Fibroblast of the aortic adventitia (primary cell): ENCODE measurements at regions not wholly inside any gene's neighbourhood (a gene's known extent, or its start where the extent isn't known, plus 50 kb on each side); places are given as distances from the start of the nearest gene placed in this dataset.

Experiments used
- DNase-seq: peaks from one replicate; pipeline ENCODE4 v3.0.0-alpha.2; 2010; ENCODE audit warnings: low read depth
- H3K4me3 ChIP-seq: 2 replicates; pipeline ENCODE4 v1.5.1; 2011; ENCODE audit warnings: low read depth, mild to moderate bottlenecking, control low read depth, low read length, moderate library complexity
- CTCF ChIP-seq: IDR thresholded peaks from 2 replicates; pipeline ENCODE4 v1.5.1; 2011; ENCODE audit warnings: mild to moderate bottlenecking, low read length, control low read depth, inconsistent platforms; ENCODE audit not compliant: insufficient read depth

GRCh38 chr3:86229775-86230094 is 761.2 kb downstream of the VGLL3 start:
- no peak overlapping the region for H3K4me3 ChIP-seq
- no peak for DNase-seq
- no peak for TF ChIP-seq CTCF

DNA sequence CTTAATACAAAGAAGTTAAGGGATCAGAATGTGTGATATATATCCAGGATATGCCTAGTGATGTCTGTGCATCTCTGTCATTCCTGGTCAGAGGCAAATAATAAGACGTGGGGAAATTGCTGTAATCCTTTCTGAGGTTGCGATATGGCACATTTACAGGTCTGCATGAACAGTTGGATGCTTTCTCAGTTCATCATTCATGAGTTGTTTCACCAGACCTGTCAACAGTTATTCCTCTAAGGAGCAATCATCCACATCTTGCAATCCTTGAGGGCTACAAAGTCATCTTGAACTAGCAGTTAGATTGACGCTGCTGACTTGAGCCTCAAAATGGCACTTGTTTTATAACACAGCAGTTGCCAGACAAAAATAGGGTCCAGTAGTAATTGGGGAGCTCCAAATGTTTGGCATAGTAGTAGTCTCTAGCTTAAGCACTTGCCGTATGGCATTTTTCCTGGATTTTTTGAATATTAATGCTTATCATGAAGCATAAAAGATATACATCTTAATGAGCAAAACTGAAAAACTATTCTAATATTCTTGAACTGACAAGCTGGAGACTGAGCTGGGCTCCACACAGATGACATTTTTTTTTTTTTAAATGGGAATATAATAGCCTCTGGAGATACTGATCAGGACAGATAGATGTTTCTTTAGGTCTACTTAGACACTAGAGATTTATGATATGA is 761.7 kb downstream of the VGLL3 start:
- no peak overlapping the region for H3K4me3 ChIP-seq
- TF ChIP-seq CTCF, result no peak
- no peak for DNase-seq

DNA sequence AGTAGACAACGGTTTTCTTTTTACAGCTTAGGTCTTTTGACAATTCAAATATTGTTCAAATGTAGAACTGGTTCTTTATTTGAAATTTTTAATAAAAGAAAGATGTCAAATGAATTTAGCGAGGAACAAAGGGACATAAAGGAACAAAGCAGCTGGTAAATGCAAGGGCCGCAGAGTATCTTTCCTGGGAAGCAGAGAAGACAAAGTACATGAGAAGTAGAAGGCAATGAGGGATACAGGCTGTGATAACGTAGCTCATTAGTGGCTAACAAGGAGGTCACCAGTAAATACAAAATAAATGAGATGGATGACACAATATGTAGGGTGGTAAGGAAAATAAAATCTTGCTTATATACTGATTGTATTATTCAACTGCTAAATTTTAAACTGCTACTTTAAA is 762.8 kb downstream of the VGLL3 start:
- TF ChIP-seq CTCF, result no peak
- no peak overlapping the region for H3K4me3 ChIP-seq
- no peak for DNase-seq

GRCh38 chr3:86225461-86225860 is 765.5 kb downstream of the VGLL3 start:
- no peak for TF ChIP-seq CTCF
- no peak for DNase-seq
- no peak overlapping the region for H3K4me3 ChIP-seq

- no peak overlapping the region for H3K4me3 ChIP-seq
- TF ChIP-seq CTCF, result no peak
- DNase-seq, result no peak
Measured at GRCh38 chr3:86221601-86222000, 769.3 kb downstream of the VGLL3 start.

GRCh38 chr3:86208772-86209171 is 782.2 kb downstream of the VGLL3 start:
- no peak for TF ChIP-seq CTCF
- no peak for DNase-seq
- H3K4me3 ChIP-seq, result no peak overlapping the region

DNA sequence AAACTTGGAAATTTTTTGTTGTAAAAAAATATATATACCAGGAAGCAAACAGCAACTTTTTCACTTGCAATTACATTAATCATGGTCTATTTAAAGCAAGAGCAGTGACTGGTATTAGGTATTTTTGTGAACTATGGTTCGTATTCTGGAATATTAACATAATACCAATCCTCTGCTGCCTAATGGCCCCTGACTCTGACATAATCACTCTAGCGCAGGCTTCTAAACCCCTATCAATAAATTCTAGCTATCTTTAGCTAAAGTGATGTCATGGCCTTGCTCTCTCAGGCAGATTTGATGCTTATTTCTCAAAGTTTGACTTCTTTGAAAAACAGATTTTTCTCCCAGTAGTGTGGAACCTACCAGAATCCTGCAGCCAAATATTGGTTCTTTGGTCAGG is 808.3 kb downstream of the VGLL3 start:
- TF ChIP-seq CTCF, result no peak
- H3K4me3 ChIP-seq, result no peak overlapping the region
- no peak for DNase-seq
